Effector memory CD4-positive, alpha-beta T cell (primary cell): ENCODE measurements at regions not wholly inside any gene's neighbourhood (a gene's known extent, or its start where the extent isn't known, plus 50 kb on each side); places are given as distances from the start of the nearest gene placed in this dataset.

Experiments
- DNase-seq, 3 donors: peaks; one replicate each; pipeline ENCODE4 v3.0.0-alpha.2; 2020
- H3K27ac ChIP-seq: 2 replicates; pipeline ENCODE4 v1.7.0; 2013; ENCODE audit warnings: mild to moderate bottlenecking, low read length, moderate library complexity; ENCODE audit not compliant: insufficient read depth, poor library complexity, severe bottlenecking
- H3K27me3 ChIP-seq: replicated peaks from 2 replicates; pipeline ENCODE4 v1.7.0; 2013; ENCODE audit warnings: mild to moderate bottlenecking, low read length; ENCODE audit not compliant: insufficient read depth, control insufficient read depth, poor library complexity, severe bottlenecking
- H3K36me3 ChIP-seq: 2 replicates; pipeline ENCODE4 v1.7.0; 2013; ENCODE audit warnings: mild to moderate bottlenecking, low read length, moderate library complexity; ENCODE audit not compliant: control insufficient read depth, insufficient read depth
- H3K4me1 ChIP-seq: 2 replicates; pipeline ENCODE4 v1.7.0; 2013; ENCODE audit warnings: low read length, mild to moderate bottlenecking; ENCODE audit not compliant: control insufficient read depth, insufficient read depth, poor library complexity, severe bottlenecking
- H3K4me3 ChIP-seq: 2 replicates; pipeline ENCODE4 v1.7.0; 2013; ENCODE audit warnings: low read length, low read depth, mild to moderate bottlenecking; ENCODE audit not compliant: insufficient read depth, poor library complexity, severe bottlenecking
- H3K9me3 ChIP-seq: 2 replicates; pipeline ENCODE4 v1.7.0; 2013; ENCODE audit warnings: mild to moderate bottlenecking, low read length, moderate library complexity; ENCODE audit not compliant: control insufficient read depth

- Histone ChIP-seq H3K4me1 (no peaks in the 10 kb centered on the region), H3K27me3 (no peaks in the 10 kb centered on the region), H3K9me3 (no peaks in the 10 kb centered on the region), H3K36me3 (no peaks in the 10 kb centered on the region), H3K4me3 (no peak overlapping the region), H3K27ac (no peak overlapping the region)
- no peak for DNase-seq
Measured at GRCh38 chr2:212695426-212695825, 156.8 kb upstream of the ERBB4 start.

GRCh38 chr2:212694398-212694797 is 155.8 kb upstream of the ERBB4 start:
- no peak overlapping the region for H3K4me3 ChIP-seq
- no peaks in the 10 kb centered on the region for H3K36me3 ChIP-seq
- DNase-seq = no peak
- H3K27me3 ChIP-seq = no peaks in the 10 kb centered on the region
- no peaks in the 10 kb centered on the region for H3K4me1 ChIP-seq
- no peak overlapping the region for H3K27ac ChIP-seq
- H3K9me3 ChIP-seq = no peaks in the 10 kb centered on the region

- Histone ChIP-seq H3K27ac (no peak overlapping the region), H3K9me3 (no peaks in the 10 kb centered on the region), H3K4me1 (no peaks in the 10 kb centered on the region), H3K27me3 (no peaks in the 10 kb centered on the region), H3K4me3 (no peak overlapping the region), H3K36me3 (no peaks in the 10 kb centered on the region)
- no peak for DNase-seq
Measured at GRCh38 chr2:212692466-212692865, 153.9 kb upstream of the ERBB4 start.

DNA sequence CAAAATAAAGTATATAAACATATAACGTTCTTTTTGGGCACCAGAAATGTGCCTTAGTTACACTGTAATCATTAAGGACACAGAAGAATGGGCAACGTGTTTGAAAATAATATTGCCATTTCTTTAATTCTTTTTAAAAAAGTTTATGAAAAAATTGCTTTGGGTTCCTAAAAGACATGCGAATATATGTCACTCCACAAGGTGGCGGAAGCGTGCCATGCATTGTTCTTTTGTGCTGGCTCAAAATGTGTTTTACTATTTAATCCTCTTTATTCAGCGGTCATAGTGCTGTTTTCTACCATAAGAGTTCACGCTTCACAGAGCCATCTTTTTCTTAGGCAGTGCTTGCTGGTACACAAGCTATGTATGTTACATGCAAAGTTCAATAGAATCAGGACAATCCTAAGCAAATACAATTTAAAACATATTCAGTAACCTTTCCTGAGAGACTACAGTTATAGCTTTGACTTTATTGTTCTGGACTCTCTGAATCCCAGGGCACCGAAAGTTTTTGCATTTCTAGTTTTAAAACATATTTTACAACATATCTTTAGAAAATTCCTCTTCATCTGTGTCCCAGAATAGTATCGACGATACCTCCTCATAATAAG is 147.8 kb upstream of the ERBB4 start:
- Histone ChIP-seq H3K4me3 (no peak overlapping the region), H3K9me3 (no peaks in the 10 kb centered on the region), H3K27ac (no peak overlapping the region), H3K4me1 (no peaks in the 10 kb centered on the region), H3K27me3 (peaks cover 5% of the 10 kb centered on the region), H3K36me3 (no peaks in the 10 kb centered on the region)
- peak in 2 of 3 donors; percentile 7 to 30 for DNase-seq

GRCh38 chr2:212683346-212684097 is 144.9 kb upstream of the ERBB4 start:
- H3K4me3 ChIP-seq = no peak overlapping the region
- no peaks in the 10 kb centered on the region for H3K9me3 ChIP-seq
- H3K36me3 ChIP-seq = no peaks in the 10 kb centered on the region

DNA sequence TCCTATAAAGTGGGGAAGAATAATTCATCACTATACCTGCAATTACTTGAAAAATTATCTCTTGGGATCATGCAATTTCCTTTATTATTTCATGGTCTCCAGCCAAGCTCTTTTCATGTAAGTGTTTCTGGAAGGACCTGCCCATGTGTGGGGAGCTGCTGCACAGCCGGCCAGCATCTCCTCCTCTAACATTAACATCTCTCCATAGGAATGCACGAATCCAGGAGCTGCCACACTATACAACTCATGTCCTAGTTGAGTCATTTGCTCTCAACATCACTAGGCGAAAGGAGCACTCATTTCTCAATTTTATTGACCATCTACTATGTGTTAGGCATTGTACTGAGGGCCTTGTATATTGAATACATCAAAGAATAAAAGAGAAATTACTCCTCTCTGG is 144.3 kb upstream of the ERBB4 start:
- Histone ChIP-seq H3K36me3 (no peaks in the 10 kb centered on the region), H3K9me3 (no peaks in the 10 kb centered on the region), H3K27ac (no peak overlapping the region), H3K4me1 (no peaks in the 10 kb centered on the region), H3K27me3 (peaks cover 5% of the 10 kb centered on the region), H3K4me3 (no peak overlapping the region)
- DNase-seq = no peak

More at GRCh38 chr2:212683346-212684097, 144.9 kb upstream of the ERBB4 start:
- H3K4me1 ChIP-seq = no peaks in the 10 kb centered on the region
- no peak overlapping the region for H3K27ac ChIP-seq
- DNase-seq = no peak
- peaks cover 5% of the 10 kb centered on the region for H3K27me3 ChIP-seq

- Histone ChIP-seq H3K27ac (no peak overlapping the region), H3K9me3 (no peaks in the 10 kb centered on the region), H3K36me3 (no peaks in the 10 kb centered on the region), H3K4me1 (no peaks in the 10 kb centered on the region), H3K4me3 (no peak overlapping the region), H3K27me3 (no peaks in the 10 kb centered on the region)
- no peak for DNase-seq
Measured at GRCh38 chr2:212677466-212677865, 138.9 kb upstream of the ERBB4 start.

- DNase-seq = no peak
- Histone ChIP-seq H3K9me3 (no peaks in the 10 kb centered on the region), H3K36me3 (no peaks in the 10 kb centered on the region), H3K27me3 (no peaks in the 10 kb centered on the region), H3K4me3 (no peak overlapping the region), H3K4me1 (no peaks in the 10 kb centered on the region), H3K27ac (no peak overlapping the region)
Measured at GRCh38 chr2:212672186-212672585, 133.6 kb upstream of the ERBB4 start.

- Histone ChIP-seq H3K27me3 (no peaks in the 10 kb centered on the region), H3K9me3 (no peaks in the 10 kb centered on the region), H3K27ac (no peak overlapping the region), H3K36me3 (no peaks in the 10 kb centered on the region), H3K4me1 (no peaks in the 10 kb centered on the region), H3K4me3 (no peak overlapping the region)
- no peak for DNase-seq
Measured at GRCh38 chr2:212669761-212670160, 131.2 kb upstream of the ERBB4 start.

DNA sequence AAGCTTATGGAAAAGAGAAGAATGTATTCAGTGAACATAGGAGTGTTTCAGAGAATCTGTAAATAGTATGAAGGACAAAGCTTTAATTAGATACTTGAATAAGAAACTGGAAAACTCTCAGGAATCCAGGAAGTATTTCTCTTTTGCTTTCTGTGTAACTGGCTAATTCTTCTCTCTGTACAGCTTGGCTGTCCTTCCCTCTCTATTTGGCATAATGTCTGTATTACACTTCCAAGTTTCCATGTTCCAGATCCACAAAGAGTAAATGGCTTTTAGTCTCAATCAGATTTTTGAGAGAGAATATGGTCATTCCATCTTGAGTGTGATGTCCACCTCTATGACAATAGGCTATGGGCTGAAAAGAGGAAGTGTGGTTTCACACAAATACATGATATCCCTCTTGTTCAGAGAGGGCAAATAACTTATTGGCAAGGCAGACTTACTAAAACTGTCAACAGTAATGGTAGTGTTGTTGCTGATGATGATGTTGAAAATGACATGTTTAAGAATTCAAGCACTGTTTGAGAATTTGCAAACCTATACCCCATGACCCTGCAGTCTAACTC is 129.2 kb upstream of the ERBB4 start:
- H3K9me3 ChIP-seq = no peaks in the 10 kb centered on the region
- DNase-seq = no peak
- no peaks in the 10 kb centered on the region for H3K4me1 ChIP-seq
- H3K4me3 ChIP-seq = no peak overlapping the region
- H3K27ac ChIP-seq = no peak overlapping the region
- no peaks in the 10 kb centered on the region for H3K27me3 ChIP-seq
- no peaks in the 10 kb centered on the region for H3K36me3 ChIP-seq
